MM.1S (cell line): ENCODE measurements at regions not wholly inside any gene's neighbourhood (a gene's known extent, or its start where the extent isn't known, plus 50 kb on each side); places are given as distances from the start of the nearest gene placed in this dataset.
"Not testable (repeated sequence)": the region's sequence is repeated elsewhere in the genome, so short reads cannot be mapped to it uniquely, and the experiment has no call there.

Experiments used
- DNase-seq: peaks from one replicate; pipeline ENCODE4 v3.0.0-alpha.2; 2015
- H2AFZ ChIP-seq: fragments of 300-600 bp; sonication (generic); 2 replicates; pipeline ENCODE4 v1.6.0; 2016; ENCODE audit warnings: antibody characterized with exemption, low read length
- H3F3A ChIP-seq: fragments of 300-600 bp; sonication (generic); 2 replicates; pipeline ENCODE4 v1.6.1; 2016; ENCODE audit warnings: mild to moderate bottlenecking, antibody characterized with exemption, low read length, moderate library complexity, mixed read lengths; ENCODE audit not compliant: insufficient read depth
- H3K27ac ChIP-seq: fragments of 300-600 bp; sonication (generic); 2 replicates; pipeline ENCODE4 v1.5.1; 2016; ENCODE audit warnings: mild to moderate bottlenecking, low read length
- H3K27me3 ChIP-seq: fragments of 300-600 bp; sonication (generic); replicated peaks from 2 replicates; pipeline ENCODE4 v1.6.0; 2016; ENCODE audit warnings: low read length; ENCODE audit not compliant: insufficient read depth
- H3K36me3 ChIP-seq: fragments of 300-600 bp; sonication (generic); replicated peaks from 2 replicates; pipeline ENCODE4 v1.6.1; 2016; ENCODE audit warnings: mild to moderate bottlenecking, low read length, mixed read lengths; ENCODE audit not compliant: insufficient read depth
- H3K4me1 ChIP-seq: fragments of 300-600 bp; sonication (generic); 2 replicates; pipeline ENCODE4 v1.6.1; 2016; ENCODE audit warnings: low read length, mixed read lengths
- H3K4me2 ChIP-seq: fragments of 300-600 bp; sonication (generic); 2 replicates; pipeline ENCODE4 v1.6.0; 2016; ENCODE audit warnings: low read depth, low read length
- H3K4me3 ChIP-seq: fragments of 300-600 bp; sonication (generic); 2 replicates; pipeline ENCODE4 v1.5.1; 2016; ENCODE audit warnings: low read length, mixed read lengths
- H3K79me2 ChIP-seq: fragments of 300-600 bp; sonication (generic); 2 replicates; pipeline ENCODE4 v1.6.1; 2016; ENCODE audit warnings: mixed run types, low read length, mixed read lengths
- H3K9ac ChIP-seq: fragments of 300-600 bp; sonication (generic); 2 replicates; pipeline ENCODE4 v1.6.1; 2016; ENCODE audit warnings: low read length, mixed read lengths
- H3K9me2 ChIP-seq: fragments of 300-600 bp; sonication (generic); replicated peaks from 2 replicates; pipeline ENCODE4 v1.6.1; 2016; ENCODE audit warnings: mild to moderate bottlenecking, low read length, mixed read lengths; ENCODE audit not compliant: insufficient read depth
- H3K9me3 ChIP-seq: fragments of 300-600 bp; sonication (generic); replicated peaks from 2 replicates; pipeline ENCODE4 v1.6.1; 2016; ENCODE audit warnings: mild to moderate bottlenecking, low read length, mixed read lengths; ENCODE audit not compliant: insufficient read depth
- H4K20me1 ChIP-seq: fragments of 300-600 bp; sonication (generic); 2 replicates; pipeline ENCODE4 v1.6.1; 2016; ENCODE audit warnings: mild to moderate bottlenecking, low read length, moderate library complexity, mixed read lengths; ENCODE audit not compliant: insufficient read depth
- CTCF ChIP-seq: fragments of 300-600 bp; sonication (generic); IDR thresholded peaks from 2 replicates; pipeline ENCODE4 v1.5.1; 2016; ENCODE audit warnings: antibody characterized with exemption, low read length, mixed read lengths
- EZH2 ChIP-seq: fragments of 300-600 bp; sonication (generic); optimal IDR thresholded peaks from 2 replicates; pipeline ENCODE3; 2017; ENCODE audit warnings: low read depth, mild to moderate bottlenecking, antibody characterized with exemption, low read length, mixed read lengths
- EZH2phosphoT487 ChIP-seq: fragments of 300-600 bp; sonication (generic); IDR thresholded peaks from 2 replicates; pipeline ENCODE4 v1.6.1; 2018; ENCODE audit warnings: antibody characterized with exemption, low read length

DNA sequence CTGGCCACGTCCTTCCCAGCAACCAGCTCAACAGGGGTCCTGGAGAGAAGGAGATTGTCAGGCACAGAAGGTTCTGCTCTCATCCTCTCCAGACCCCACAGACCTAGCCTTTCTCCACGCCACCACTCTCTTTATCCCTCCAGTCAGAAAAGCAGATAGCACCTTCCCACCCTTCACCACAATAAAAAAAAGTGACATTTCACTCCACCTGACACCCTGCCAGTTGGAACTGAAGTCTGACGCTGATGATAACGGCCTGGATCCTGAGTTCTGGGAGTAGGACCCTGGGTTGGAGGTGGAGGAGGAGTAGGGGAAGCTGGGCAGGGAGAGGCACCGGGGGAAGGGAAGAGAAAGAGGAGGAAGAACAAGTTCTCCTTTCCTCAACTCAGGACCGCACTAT lies 127.5 kb upstream of the ANO1 start:
- TF ChIP-seq CTCF: no peak
- TF ChIP-seq EZH2: no peak
- TF ChIP-seq EZH2phosphoT487: no peak
- Histone ChIP-seq H3K9me2 (no peaks in the 10 kb centered on the region), H3F3A (no peaks in the 10 kb centered on the region), H3K36me3 (no peaks in the 10 kb centered on the region), H4K20me1 (no peaks in the 10 kb centered on the region), H3K9ac (no peak overlapping the region), H3K4me3 (no peak overlapping the region), H3K27me3 (peaks cover 86% of the 10 kb centered on the region), H3K9me3 (no peaks in the 10 kb centered on the region), H3K27ac (no peak overlapping the region), H3K79me2 (no peaks in the 10 kb centered on the region), H3K4me2 (no peak overlapping the region), H3K4me1 (no peaks in the 10 kb centered on the region), H2AFZ (no peak overlapping the region)
- no peak for DNase-seq

- Histone ChIP-seq H3K4me3 (no peak overlapping the region), H3K9ac (no peak overlapping the region), H3K36me3 (no peaks in the 10 kb centered on the region), H3K27me3 (peaks cover 84% of the 10 kb centered on the region), H3K9me2 (no peaks in the 10 kb centered on the region), H3K79me2 (no peaks in the 10 kb centered on the region), H3K9me3 (no peaks in the 10 kb centered on the region), H3F3A (no peaks in the 10 kb centered on the region), H2AFZ (no peak overlapping the region), H3K27ac (no peak overlapping the region), H3K4me1 (no peaks in the 10 kb centered on the region), H4K20me1 (no peaks in the 10 kb centered on the region), H3K4me2 (no peak overlapping the region)
- no peak for DNase-seq
- TF ChIP-seq CTCF (no peak), EZH2phosphoT487 (no peak), EZH2 (no peak)
These were observed 126.3 kb upstream of the ANO1 start for GRCh38 chr11:69951821-69952220.

- H3K79me2 ChIP-seq, H3K9me3 ChIP-seq, H4K20me1 ChIP-seq, H3K9ac ChIP-seq, H3F3A ChIP-seq, DNase-seq, H3K4me3 ChIP-seq, H3K9me2 ChIP-seq, H3K4me2 ChIP-seq, H2AFZ ChIP-seq, H3K27ac ChIP-seq, H3K36me3 ChIP-seq, H3K4me1 ChIP-seq: not testable (repeated sequence)
- peaks cover 87% of the 10 kb centered on the region for H3K27me3 ChIP-seq
These were observed 125.7 kb upstream of the ANO1 start for GRCh38 chr11:69952229-69952975.

GRCh38 chr11:69953356-69953755 lies 124.8 kb upstream of the ANO1 start:
- TF ChIP-seq EZH2 (no peak), EZH2phosphoT487 (no peak), CTCF (no peak)
- no peak overlapping the region for H3K4me3 ChIP-seq
- no peaks in the 10 kb centered on the region for H3K79me2 ChIP-seq
- H3K4me2 ChIP-seq: no peak overlapping the region
- peaks cover 87% of the 10 kb centered on the region for H3K27me3 ChIP-seq
- H3K27ac ChIP-seq: no peak overlapping the region
- no peaks in the 10 kb centered on the region for H3K9me2 ChIP-seq
- no peak for DNase-seq
- no peaks in the 10 kb centered on the region for H3F3A ChIP-seq
- no peak overlapping the region for H3K9ac ChIP-seq
- H3K9me3 ChIP-seq: no peaks in the 10 kb centered on the region
- H3K4me1 ChIP-seq: no peaks in the 10 kb centered on the region
- no peak overlapping the region for H2AFZ ChIP-seq
- H4K20me1 ChIP-seq: no peaks in the 10 kb centered on the region
- no peaks in the 10 kb centered on the region for H3K36me3 ChIP-seq
